T47D (cell line): ENCODE measurements at regions not wholly inside any gene's neighbourhood (a gene's known extent, or its start where the extent isn't known, plus 50 kb on each side); places are given as distances from the start of the nearest gene placed in this dataset.

ENCODE experiments used
- DNase-seq, 2 experiments: peaks; one replicate each; pipeline versions ENCODE4 v3.0.0 to v3.0.0-alpha.2; 2011 to 2012; ENCODE audit warnings: low read depth in 1 of 2, low spot score in 1 of 2
- JUND ChIP-seq: IDR thresholded peaks from 2 replicates; pipeline ENCODE4 v1.6.1; 2012; ENCODE audit warnings: low read depth
- in situ Hi-C: cut with HindIII; loops from 2 replicates; pipeline ENCODE4 v1.10.0; 2016; ENCODE audit warnings: low sequenced_read_pairs, low pct_unique_long_range_greater_than_20kb

- DNase-seq: no peak
- in situ Hi-C loops: no loop called here
- no peak for TF ChIP-seq JUND
Observed at GRCh38 chr11:47912843-47913437, 64.8 kb upstream of the NUP160 start.

GRCh38 chr11:47911149-47911548 lies 63.0 kb upstream of the NUP160 start:
- in situ Hi-C loops: no loop called here
- no peak for TF ChIP-seq JUND
- DNase-seq: no peak

- no peak for DNase-seq
- TF ChIP-seq JUND: no peak
- in situ Hi-C loops: no loop called here
Observed at GRCh38 chr11:47908198-47908597, 60.0 kb upstream of the NUP160 start.

GRCh38 chr11:47907499-47907898 lies 59.3 kb upstream of the NUP160 start:
- in situ Hi-C loops: no loop called here
- TF ChIP-seq JUND: no peak
- DNase-seq: no peak

- no peak for DNase-seq
- in situ Hi-C loops: no loop called here
- TF ChIP-seq JUND: no peak
Observed at GRCh38 chr11:47906066-47906465, 57.9 kb upstream of the NUP160 start.

- TF ChIP-seq JUND: no peak
- in situ Hi-C loops: no loop called here
- no peak for DNase-seq
Observed at GRCh38 chr11:47905358-47906059, 57.4 kb upstream of the NUP160 start.

- in situ Hi-C loops: no loop called here
- no peak for TF ChIP-seq JUND
- no peak for DNase-seq
Observed at GRCh38 chr11:47904808-47905207, 56.7 kb upstream of the NUP160 start.

GRCh38 chr11:47904048-47904447 lies 55.9 kb upstream of the NUP160 start:
- no peak for DNase-seq
- no peak for TF ChIP-seq JUND
- in situ Hi-C loops: no loop called here

GRCh38 chr11:47899801-47900200 lies 51.7 kb upstream of the NUP160 start:
- in situ Hi-C loops: no loop called here
- DNase-seq: no peak
- TF ChIP-seq JUND: no peak
